ENCODE measurements at regions not wholly inside any gene's neighbourhood (a gene's known extent, or its start where the extent isn't known, plus 50 kb on each side); places are given as distances from the start of the nearest gene placed in this dataset.

DNA sequence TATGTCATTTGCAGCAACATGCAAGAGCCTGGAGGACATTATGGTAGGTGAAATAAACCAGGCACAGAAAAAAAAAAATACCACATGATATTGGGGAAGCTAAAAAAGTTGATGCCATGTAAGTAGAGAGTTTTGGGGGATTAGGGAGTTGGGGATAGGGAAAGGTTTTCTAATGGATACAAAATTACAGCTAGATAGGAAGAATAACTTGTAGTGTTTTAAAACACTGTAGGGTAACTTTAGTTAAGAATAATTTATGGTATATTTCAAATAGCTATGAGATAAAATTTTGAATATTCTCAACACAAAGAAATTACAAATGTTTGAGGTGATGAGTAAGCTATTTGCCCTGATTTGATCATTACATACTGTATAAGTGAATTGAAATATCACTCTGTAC, 1456.7 kb upstream of the MIR17HG start:
- TF ChIP-seq, protein P1, sequence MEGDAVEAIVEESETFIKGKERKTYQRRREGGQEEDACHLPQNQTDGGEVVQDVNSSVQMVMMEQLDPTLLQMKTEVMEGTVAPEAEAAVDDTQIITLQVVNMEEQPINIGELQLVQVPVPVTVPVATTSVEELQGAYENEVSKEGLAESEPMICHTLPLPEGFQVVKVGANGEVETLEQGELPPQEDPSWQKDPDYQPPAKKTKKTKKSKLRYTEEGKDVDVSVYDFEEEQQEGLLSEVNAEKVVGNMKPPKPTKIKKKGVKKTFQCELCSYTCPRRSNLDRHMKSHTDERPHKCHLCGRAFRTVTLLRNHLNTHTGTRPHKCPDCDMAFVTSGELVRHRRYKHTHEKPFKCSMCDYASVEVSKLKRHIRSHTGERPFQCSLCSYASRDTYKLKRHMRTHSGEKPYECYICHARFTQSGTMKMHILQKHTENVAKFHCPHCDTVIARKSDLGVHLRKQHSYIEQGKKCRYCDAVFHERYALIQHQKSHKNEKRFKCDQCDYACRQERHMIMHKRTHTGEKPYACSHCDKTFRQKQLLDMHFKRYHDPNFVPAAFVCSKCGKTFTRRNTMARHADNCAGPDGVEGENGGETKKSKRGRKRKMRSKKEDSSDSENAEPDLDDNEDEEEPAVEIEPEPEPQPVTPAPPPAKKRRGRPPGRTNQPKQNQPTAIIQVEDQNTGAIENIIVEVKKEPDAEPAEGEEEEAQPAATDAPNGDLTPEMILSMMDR (IDR thresholded peaks at IDR 0.05; ENCODE audit: low read depth, low read length, poor library complexity, severe bottlenecking): no peak
- no peak for TF ChIP-seq EZH2phosphoT487 (IDR thresholded peaks at IDR 0.05; ENCODE audit: borderline replicate concordance, low read length)
